Neural cell (in vitro differentiated cells): ENCODE measurements at regions not wholly inside any gene's neighbourhood (a gene's known extent, or its start where the extent isn't known, plus 50 kb on each side); places are given as distances from the start of the nearest gene placed in this dataset.

Experiments used
- H2AFZ ChIP-seq: fragments of 200-600, 300-800 bp; sonication (generic), shearing (Covaris generic); 2 replicates; pipeline ENCODE4 v1.6.0; 2014; ENCODE audit warnings: low read depth, mild to moderate bottlenecking, antibody characterized with exemption, low read length, moderate library complexity
- H3F3A ChIP-seq: fragments of 200-600 bp; shearing (Covaris generic); 2 replicates; pipeline ENCODE4 v1.6.1; 2016; ENCODE audit warnings: mild to moderate bottlenecking, moderate library complexity, mixed read lengths, antibody characterized with exemption, low read length; ENCODE audit not compliant: insufficient read depth, poor library complexity, severe bottlenecking
- H3K27ac ChIP-seq: fragments of 200-600, 300-800 bp; sonication (generic), shearing (Covaris generic); 2 replicates; pipeline ENCODE4 v1.5.1; 2014; ENCODE audit warnings: mild to moderate bottlenecking, low read length, moderate library complexity
- H3K27me3 ChIP-seq: fragments of 300-800, 200-600 bp; sonication (generic), shearing (Covaris generic); 2 replicates; pipeline ENCODE4 v1.6.0; 2014; ENCODE audit warnings: mild to moderate bottlenecking, low read depth, low read length, moderate library complexity; ENCODE audit not compliant: insufficient read depth
- H3K36me3 ChIP-seq: fragments of 300-800, 200-600 bp; sonication (generic), shearing (Covaris generic); 2 replicates; pipeline ENCODE4 v1.5.1; 2014; ENCODE audit warnings: mild to moderate bottlenecking, antibody characterized with exemption, low read length, moderate library complexity; ENCODE audit not compliant: insufficient read depth
- H3K4me2 ChIP-seq: fragments of 300-800, 200-600 bp; sonication (generic), shearing (Covaris generic); 2 replicates; pipeline ENCODE4 v1.6.0; 2014; ENCODE audit warnings: mild to moderate bottlenecking, low read length
- H3K4me3 ChIP-seq: fragments of 300-800, 200-600 bp; sonication (generic), shearing (Covaris generic); 2 replicates; pipeline ENCODE4 v1.5.1; 2014; ENCODE audit warnings: mild to moderate bottlenecking, low read length, moderate library complexity
- H3K79me2 ChIP-seq: fragments of 200-600 bp; shearing (Covaris generic); replicated peaks from 2 replicates; pipeline ENCODE4 v1.6.0; 2014; ENCODE audit warnings: mild to moderate bottlenecking, low read length, moderate library complexity; ENCODE audit not compliant: insufficient read depth
- H3K9ac ChIP-seq: fragments of 300-800, 200-600 bp; sonication (generic), shearing (Covaris generic); 2 replicates; pipeline ENCODE4 v1.6.1; 2016; ENCODE audit warnings: mild to moderate bottlenecking, low read length, mixed read lengths
- H3K9me2 ChIP-seq: fragments of 200-600 bp; shearing (Covaris generic); 2 replicates; pipeline ENCODE4 v1.6.1; 2016; ENCODE audit warnings: mild to moderate bottlenecking, low read length, mixed read lengths; ENCODE audit not compliant: insufficient read depth
- H3K9me3 ChIP-seq: fragments of 200-600, 300-800 bp; sonication (generic), shearing (Covaris generic); 2 replicates; pipeline ENCODE4 v1.6.1; 2016; ENCODE audit warnings: mild to moderate bottlenecking, mixed run types, low read length, moderate library complexity, mixed read lengths
- H4K20me1 ChIP-seq: fragments of 200-600 bp; shearing (Covaris generic); 2 replicates; pipeline ENCODE4 v1.6.1; 2016; ENCODE audit warnings: mild to moderate bottlenecking, mixed run types; ENCODE audit not compliant: insufficient read depth
- EP300 ChIP-seq: fragments of 450-650 bp; conservative IDR thresholded peaks from 2 replicates; pipeline ENCODE4 v1.6.1; 2014; ENCODE audit warnings: antibody characterized with exemption, mild to moderate bottlenecking, moderate library complexity; ENCODE audit not compliant: poor library complexity, severe bottlenecking
- EZH2 ChIP-seq: fragments of 200-600, 300-800 bp; shearing (Covaris generic), sonication (generic); IDR thresholded peaks from 2 replicates; pipeline ENCODE4 v1.6.1; 2014; ENCODE audit warnings: antibody characterized with exemption, low read length, borderline replicate concordance, mild to moderate bottlenecking; ENCODE audit not compliant: insufficient read depth, poor library complexity, severe bottlenecking
- MXI1 ChIP-seq: fragments of 450-650 bp; conservative IDR thresholded peaks from 2 replicates; pipeline ENCODE4 v1.6.1; 2014; ENCODE audit warnings: antibody characterized with exemption, mild to moderate bottlenecking; ENCODE audit not compliant: poor library complexity, severe bottlenecking
- POLR2AphosphoS5 ChIP-seq: IDR thresholded peaks from 2 replicates; pipeline ENCODE4 v1.6.1; 2012
- RAD21 ChIP-seq: fragments of 450-650 bp; conservative IDR thresholded peaks from 2 replicates; pipeline ENCODE4 v1.6.1; 2014; ENCODE audit warnings: antibody characterized with exemption, mild to moderate bottlenecking, moderate library complexity
- SMC3 ChIP-seq: fragments of 450-650 bp; conservative IDR thresholded peaks from 2 replicates; pipeline ENCODE4 v1.6.1; 2014; ENCODE audit warnings: antibody characterized with exemption, mild to moderate bottlenecking, moderate library complexity; ENCODE audit not compliant: poor library complexity
- TAF1 ChIP-seq: IDR thresholded peaks from 2 replicates; pipeline ENCODE4 v1.6.1; 2012; ENCODE audit warnings: low read depth
- TF ChIP-seq, protein P1 (sequence below): fragments of 450-650 bp; IDR thresholded peaks from 2 replicates; pipeline ENCODE4 v1.5.1; 2014; ENCODE audit warnings: antibody characterized with exemption, mild to moderate bottlenecking, moderate library complexity; ENCODE audit not compliant: poor library complexity, severe bottlenecking
- TF ChIP-seq, protein P2 (sequence below): IDR thresholded peaks from 2 replicates; pipeline ENCODE4 v1.6.1; 2012; ENCODE audit warnings: borderline replicate concordance

GRCh38 chr16:80875616-80876015 is 71.2 kb upstream of the CDYL2 start:
- H3K36me3 ChIP-seq, result no peaks in the 10 kb centered on the region
- H3K9me3 ChIP-seq, result no peaks in the 10 kb centered on the region
- no peaks in the 10 kb centered on the region for H4K20me1 ChIP-seq
- no peaks in the 10 kb centered on the region for H3K27me3 ChIP-seq
- no peak overlapping the region for H3K27ac ChIP-seq
- no peaks in the 10 kb centered on the region for H3K9me2 ChIP-seq
- no peaks in the 10 kb centered on the region for H3K79me2 ChIP-seq
- H3K9ac ChIP-seq, result no peak overlapping the region
- no peak overlapping the region for H2AFZ ChIP-seq
- H3K4me2 ChIP-seq, result no peak overlapping the region
- H3K4me3 ChIP-seq, result no peak overlapping the region
- no peak for TF ChIP-seq EZH2
- TF ChIP-seq, protein P1, sequence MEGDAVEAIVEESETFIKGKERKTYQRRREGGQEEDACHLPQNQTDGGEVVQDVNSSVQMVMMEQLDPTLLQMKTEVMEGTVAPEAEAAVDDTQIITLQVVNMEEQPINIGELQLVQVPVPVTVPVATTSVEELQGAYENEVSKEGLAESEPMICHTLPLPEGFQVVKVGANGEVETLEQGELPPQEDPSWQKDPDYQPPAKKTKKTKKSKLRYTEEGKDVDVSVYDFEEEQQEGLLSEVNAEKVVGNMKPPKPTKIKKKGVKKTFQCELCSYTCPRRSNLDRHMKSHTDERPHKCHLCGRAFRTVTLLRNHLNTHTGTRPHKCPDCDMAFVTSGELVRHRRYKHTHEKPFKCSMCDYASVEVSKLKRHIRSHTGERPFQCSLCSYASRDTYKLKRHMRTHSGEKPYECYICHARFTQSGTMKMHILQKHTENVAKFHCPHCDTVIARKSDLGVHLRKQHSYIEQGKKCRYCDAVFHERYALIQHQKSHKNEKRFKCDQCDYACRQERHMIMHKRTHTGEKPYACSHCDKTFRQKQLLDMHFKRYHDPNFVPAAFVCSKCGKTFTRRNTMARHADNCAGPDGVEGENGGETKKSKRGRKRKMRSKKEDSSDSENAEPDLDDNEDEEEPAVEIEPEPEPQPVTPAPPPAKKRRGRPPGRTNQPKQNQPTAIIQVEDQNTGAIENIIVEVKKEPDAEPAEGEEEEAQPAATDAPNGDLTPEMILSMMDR, result no peak
- no peaks in the 10 kb centered on the region for H3F3A ChIP-seq

GRCh38 chr16:80874925-80875324 is 70.5 kb upstream of the CDYL2 start:
- Histone ChIP-seq H3K79me2 (no peaks in the 10 kb centered on the region), H3F3A (no peaks in the 10 kb centered on the region), H2AFZ (no peak overlapping the region), H3K9ac (no peak overlapping the region), H3K9me3 (no peaks in the 10 kb centered on the region), H3K4me3 (no peak overlapping the region), H3K36me3 (no peaks in the 10 kb centered on the region), H4K20me1 (no peaks in the 10 kb centered on the region), H3K9me2 (no peaks in the 10 kb centered on the region), H3K27me3 (no peaks in the 10 kb centered on the region), H3K27ac (no peak overlapping the region), H3K4me2 (no peak overlapping the region)
- TF ChIP-seq POLR2AphosphoS5, result no peak
- TF ChIP-seq SMC3, result no peak
- TF ChIP-seq RAD21, result no peak
- TF ChIP-seq EZH2, result no peak
- TF ChIP-seq, protein P1, result no peak
- TF ChIP-seq, protein P2, sequence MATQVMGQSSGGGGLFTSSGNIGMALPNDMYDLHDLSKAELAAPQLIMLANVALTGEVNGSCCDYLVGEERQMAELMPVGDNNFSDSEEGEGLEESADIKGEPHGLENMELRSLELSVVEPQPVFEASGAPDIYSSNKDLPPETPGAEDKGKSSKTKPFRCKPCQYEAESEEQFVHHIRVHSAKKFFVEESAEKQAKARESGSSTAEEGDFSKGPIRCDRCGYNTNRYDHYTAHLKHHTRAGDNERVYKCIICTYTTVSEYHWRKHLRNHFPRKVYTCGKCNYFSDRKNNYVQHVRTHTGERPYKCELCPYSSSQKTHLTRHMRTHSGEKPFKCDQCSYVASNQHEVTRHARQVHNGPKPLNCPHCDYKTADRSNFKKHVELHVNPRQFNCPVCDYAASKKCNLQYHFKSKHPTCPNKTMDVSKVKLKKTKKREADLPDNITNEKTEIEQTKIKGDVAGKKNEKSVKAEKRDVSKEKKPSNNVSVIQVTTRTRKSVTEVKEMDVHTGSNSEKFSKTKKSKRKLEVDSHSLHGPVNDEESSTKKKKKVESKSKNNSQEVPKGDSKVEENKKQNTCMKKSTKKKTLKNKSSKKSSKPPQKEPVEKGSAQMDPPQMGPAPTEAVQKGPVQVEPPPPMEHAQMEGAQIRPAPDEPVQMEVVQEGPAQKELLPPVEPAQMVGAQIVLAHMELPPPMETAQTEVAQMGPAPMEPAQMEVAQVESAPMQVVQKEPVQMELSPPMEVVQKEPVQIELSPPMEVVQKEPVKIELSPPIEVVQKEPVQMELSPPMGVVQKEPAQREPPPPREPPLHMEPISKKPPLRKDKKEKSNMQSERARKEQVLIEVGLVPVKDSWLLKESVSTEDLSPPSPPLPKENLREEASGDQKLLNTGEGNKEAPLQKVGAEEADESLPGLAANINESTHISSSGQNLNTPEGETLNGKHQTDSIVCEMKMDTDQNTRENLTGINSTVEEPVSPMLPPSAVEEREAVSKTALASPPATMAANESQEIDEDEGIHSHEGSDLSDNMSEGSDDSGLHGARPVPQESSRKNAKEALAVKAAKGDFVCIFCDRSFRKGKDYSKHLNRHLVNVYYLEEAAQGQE, result no peak
- TF ChIP-seq TAF1, result no peak
- TF ChIP-seq MXI1, result no peak
- no peak for TF ChIP-seq EP300
